KMS-11 (cell line): ENCODE measurements at regions not wholly inside any gene's neighbourhood (a gene's known extent, or its start where the extent isn't known, plus 50 kb on each side); places are given as distances from the start of the nearest gene placed in this dataset.

Source experiments
- H2AFZ ChIP-seq: fragments of 200-600 bp; sonication (generic); 2 replicates; pipeline ENCODE4 v1.6.1; 2016; ENCODE audit warnings: antibody characterized with exemption, mixed run types, low read depth
- H3K27ac ChIP-seq: fragments of 200-600 bp; sonication (generic); 2 replicates; pipeline ENCODE4 v1.6.1; 2016; ENCODE audit warnings: mild to moderate bottlenecking, mixed run types
- H3K27me3 ChIP-seq: fragments of 200-600 bp; sonication (generic); 2 replicates; pipeline ENCODE4 v1.6.1; 2017; ENCODE audit warnings: mild to moderate bottlenecking, low read depth, mixed run types, moderate library complexity; ENCODE audit not compliant: insufficient read depth
- H3K36me3 ChIP-seq: fragments of 200-600 bp; sonication (generic); 2 replicates; pipeline ENCODE4 v1.6.1; 2017; ENCODE audit warnings: mild to moderate bottlenecking, mixed run types; ENCODE audit not compliant: insufficient read depth
- H3K4me1 ChIP-seq: fragments of 200-600 bp; sonication (generic); 2 replicates; pipeline ENCODE4 v1.6.1; 2016; ENCODE audit warnings: mild to moderate bottlenecking, low read depth, mixed run types; ENCODE audit not compliant: poor library complexity, severe bottlenecking
- H3K4me2 ChIP-seq: fragments of 200-600 bp; sonication (generic); 2 replicates; pipeline ENCODE4 v1.7.0; 2016; ENCODE audit warnings: mild to moderate bottlenecking, mixed run types
- H3K4me3 ChIP-seq: fragments of 200-600 bp; sonication (generic); IDR thresholded peaks from 2 replicates; pipeline ENCODE4 v1.6.1; 2017; ENCODE audit warnings: low read depth, low read length, mixed read lengths; ENCODE audit not compliant: insufficient read depth
- H3K79me2 ChIP-seq: fragments of 200-600 bp; sonication (generic); 2 replicates; pipeline ENCODE4 v1.6.1; 2016; ENCODE audit warnings: low read depth, mixed run types; ENCODE audit not compliant: insufficient read depth
- H3K9ac ChIP-seq: fragments of 200-600 bp; sonication (generic); 2 replicates; pipeline ENCODE4 v1.6.1; 2016; ENCODE audit warnings: mild to moderate bottlenecking, mixed run types
- H4K20me1 ChIP-seq: fragments of 200-600 bp; sonication (generic); 2 replicates; pipeline ENCODE4 v1.6.1; 2016; ENCODE audit warnings: mild to moderate bottlenecking, mixed run types; ENCODE audit not compliant: insufficient read depth
- CTCF ChIP-seq: fragments of 200-600 bp; sonication (generic); conservative IDR thresholded peaks from 2 replicates; pipeline ENCODE4 v1.6.1; 2017; ENCODE audit warnings: low read depth, mild to moderate bottlenecking, antibody characterized with exemption, low read length, moderate library complexity, mixed read lengths

- H3K4me3 ChIP-seq = no peak overlapping the region
- H3K79me2 ChIP-seq = no peaks in the 10 kb centered on the region
- no peaks in the 10 kb centered on the region for H3K4me1 ChIP-seq
- H3K27me3 ChIP-seq = no peaks in the 10 kb centered on the region
- H2AFZ ChIP-seq = no peak overlapping the region
- TF ChIP-seq CTCF = no peak
- no peak overlapping the region for H3K27ac ChIP-seq
- no peaks in the 10 kb centered on the region for H4K20me1 ChIP-seq
- H3K36me3 ChIP-seq = no peaks in the 10 kb centered on the region
- no peak overlapping the region for H3K9ac ChIP-seq
- no peak overlapping the region for H3K4me2 ChIP-seq
Measured at GRCh38 chr5:165232509-165233028, 1727.2 kb downstream of the MAT2B start.

DNA sequence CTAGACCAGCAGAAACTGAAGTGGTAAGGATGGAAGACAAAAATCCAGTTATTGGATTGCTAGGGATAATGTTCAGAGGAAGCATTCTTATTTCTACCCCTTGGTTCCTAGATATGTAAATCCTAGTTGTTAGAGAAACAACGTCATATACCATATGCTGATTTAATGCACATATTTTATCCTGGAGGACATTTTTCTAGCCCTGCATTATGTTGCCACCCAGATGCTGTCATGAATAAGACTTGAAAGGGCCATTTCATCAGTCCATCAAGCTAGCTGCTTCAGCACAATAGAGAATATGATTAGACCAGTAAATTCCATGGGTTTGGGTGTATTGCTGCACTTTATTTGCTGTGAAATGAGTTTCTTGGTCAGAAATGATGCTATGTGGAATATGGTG is 1736.4 kb downstream of the MAT2B start:
- H3K4me3 ChIP-seq = no peak overlapping the region
- no peaks in the 10 kb centered on the region for H3K36me3 ChIP-seq
- H2AFZ ChIP-seq = no peak overlapping the region
- no peak overlapping the region for H3K9ac ChIP-seq
- no peaks in the 10 kb centered on the region for H4K20me1 ChIP-seq
- no peaks in the 10 kb centered on the region for H3K79me2 ChIP-seq
- H3K4me1 ChIP-seq = no peaks in the 10 kb centered on the region
- TF ChIP-seq CTCF = no peak
- H3K27me3 ChIP-seq = no peaks in the 10 kb centered on the region
- no peak overlapping the region for H3K4me2 ChIP-seq
- no peak overlapping the region for H3K27ac ChIP-seq

DNA sequence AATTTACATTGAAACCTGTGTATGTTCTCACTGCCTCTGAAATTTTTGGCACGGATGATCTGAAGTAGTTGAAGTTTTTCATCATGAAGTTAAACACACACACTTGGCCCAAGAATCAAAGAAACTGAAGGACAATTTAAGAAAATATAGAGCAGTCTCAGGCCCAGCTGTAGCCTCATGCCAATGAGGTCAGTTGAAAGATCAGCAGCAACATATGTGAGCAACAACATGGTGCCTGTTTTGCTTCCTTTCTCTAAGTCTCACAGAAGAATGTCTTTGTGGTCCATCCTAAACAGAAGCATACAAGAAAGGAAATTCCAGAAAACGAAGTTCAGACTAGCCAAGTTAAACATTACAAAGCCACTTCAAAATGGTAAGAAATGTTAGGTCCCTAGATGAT is 1737.2 kb downstream of the MAT2B start:
- Histone ChIP-seq H3K4me1 (no peaks in the 10 kb centered on the region), H3K36me3 (no peaks in the 10 kb centered on the region), H4K20me1 (no peaks in the 10 kb centered on the region), H3K27ac (no peak overlapping the region), H3K4me3 (no peak overlapping the region), H3K4me2 (no peak overlapping the region), H2AFZ (no peak overlapping the region), H3K79me2 (no peaks in the 10 kb centered on the region), H3K27me3 (no peaks in the 10 kb centered on the region), H3K9ac (no peak overlapping the region)
- TF ChIP-seq CTCF = no peak

- no peaks in the 10 kb centered on the region for H3K27me3 ChIP-seq
- no peaks in the 10 kb centered on the region for H3K79me2 ChIP-seq
- H3K27ac ChIP-seq = no peak overlapping the region
- no peak for TF ChIP-seq CTCF
- H3K4me1 ChIP-seq = no peaks in the 10 kb centered on the region
- no peaks in the 10 kb centered on the region for H4K20me1 ChIP-seq
- no peak overlapping the region for H2AFZ ChIP-seq
- no peak overlapping the region for H3K4me3 ChIP-seq
- H3K4me2 ChIP-seq = no peak overlapping the region
- H3K36me3 ChIP-seq = no peaks in the 10 kb centered on the region
- H3K9ac ChIP-seq = no peak overlapping the region
Measured at GRCh38 chr5:165244407-165244806, 1739.0 kb downstream of the MAT2B start.
